Stimulated activated CD4-positive, alpha-beta T cell treated with anti-CD3 and anti-CD28 coated beads, Interleukin-2, amount 100 ng/mL, for 4 hours (primary cell): ENCODE measurements at regions not wholly inside any gene's neighbourhood (a gene's known extent, or its start where the extent isn't known, plus 50 kb on each side); places are given as distances from the start of the nearest gene placed in this dataset.
"Not testable (repeated sequence)": the region's sequence is repeated elsewhere in the genome, so short reads cannot be mapped to it uniquely, and the experiment has no call there.

Experiments used
- DNase-seq: peaks from one replicate; pipeline ENCODE4 v3.0.0-alpha.2; 2020; ENCODE audit warnings: low read depth

DNA sequence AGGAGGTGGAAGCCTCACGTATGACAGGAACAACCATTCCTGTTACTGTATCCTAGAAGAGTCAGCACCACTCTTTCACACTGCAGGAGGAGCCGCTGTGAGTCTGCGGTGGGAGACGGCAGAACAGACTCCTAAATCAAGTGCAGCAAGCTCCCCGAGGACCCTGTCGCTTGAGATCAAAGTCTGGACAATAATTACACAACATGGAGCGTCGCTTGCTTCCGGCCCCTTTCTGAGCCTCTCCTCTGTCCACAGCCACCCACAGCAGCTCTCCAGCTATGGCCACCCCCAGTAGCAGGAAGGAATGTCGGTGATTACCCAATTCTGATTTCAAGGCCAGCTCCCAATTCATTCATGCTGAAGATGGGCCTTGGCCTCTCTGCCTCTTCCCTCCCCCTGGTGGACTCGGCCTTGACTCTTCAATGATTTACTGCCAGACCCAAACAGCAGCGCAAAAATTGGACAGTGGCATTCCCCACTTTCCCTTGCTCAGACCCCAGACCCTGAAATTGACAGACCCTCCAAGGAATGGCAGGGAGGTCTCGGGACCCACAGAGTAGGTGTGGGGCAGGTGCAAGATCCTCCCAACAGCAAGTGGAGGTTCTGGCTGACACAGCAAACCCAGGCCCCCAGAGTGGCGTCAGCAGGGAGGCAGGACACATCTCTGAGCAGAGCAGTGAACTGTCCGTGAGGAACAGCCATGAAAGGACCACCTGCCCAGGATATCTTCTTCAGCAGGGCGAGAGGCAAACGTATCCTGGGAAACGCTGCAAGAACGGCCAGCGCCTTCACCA, 272.7 kb upstream of the DIO3 start:
- no peak for DNase-seq

GRCh38 chr14:101289230-101289690, 272.0 kb upstream of the DIO3 start:
- DNase-seq, result no peak

DNA sequence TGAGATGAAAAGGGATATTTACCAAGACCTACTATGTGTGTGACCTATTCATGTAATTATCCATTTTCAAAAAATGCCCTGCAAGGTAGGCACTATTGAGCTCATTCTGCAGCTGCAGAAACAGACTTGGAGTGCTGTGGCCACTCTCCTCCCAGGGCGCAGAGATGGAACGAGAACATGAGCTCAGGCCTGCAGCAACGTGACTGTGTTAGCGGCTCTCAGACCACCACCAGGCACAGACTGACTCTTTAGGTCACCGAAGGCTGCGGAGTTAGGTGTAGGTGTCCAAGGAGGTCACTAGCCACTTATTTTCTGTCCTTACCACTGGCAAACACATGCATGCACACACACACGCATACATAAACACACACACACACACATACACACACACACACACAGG, 271.4 kb upstream of the DIO3 start:
- DNase-seq, result no peak

GRCh38 chr14:101290611-101291010, 270.7 kb upstream of the DIO3 start:
- no peak for DNase-seq

GRCh38 chr14:101291390-101291789, 269.9 kb upstream of the DIO3 start:
- DNase-seq, result no peak

GRCh38 chr14:101292448-101292847, 268.8 kb upstream of the DIO3 start:
- no peak for DNase-seq

DNA sequence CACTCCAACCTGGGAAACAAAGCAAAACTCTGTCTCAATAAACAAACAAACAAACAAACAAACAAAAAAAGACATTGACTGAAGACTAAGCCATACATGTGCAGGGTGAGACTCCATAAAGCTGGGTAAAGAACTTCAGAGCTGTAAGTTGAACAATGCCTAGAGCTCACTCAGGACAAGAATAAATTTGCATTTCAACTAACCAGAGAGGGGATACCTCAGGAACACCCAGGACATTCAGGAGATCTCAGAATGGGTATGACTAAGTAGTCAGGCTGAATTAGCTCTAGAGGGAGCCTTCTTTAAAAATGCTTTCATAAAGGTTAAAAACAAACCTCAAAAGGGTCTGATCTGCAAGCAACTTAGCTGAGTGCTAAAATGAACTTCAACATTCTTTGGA, 267.7 kb upstream of the DIO3 start:
- DNase-seq, result no peak

DNA sequence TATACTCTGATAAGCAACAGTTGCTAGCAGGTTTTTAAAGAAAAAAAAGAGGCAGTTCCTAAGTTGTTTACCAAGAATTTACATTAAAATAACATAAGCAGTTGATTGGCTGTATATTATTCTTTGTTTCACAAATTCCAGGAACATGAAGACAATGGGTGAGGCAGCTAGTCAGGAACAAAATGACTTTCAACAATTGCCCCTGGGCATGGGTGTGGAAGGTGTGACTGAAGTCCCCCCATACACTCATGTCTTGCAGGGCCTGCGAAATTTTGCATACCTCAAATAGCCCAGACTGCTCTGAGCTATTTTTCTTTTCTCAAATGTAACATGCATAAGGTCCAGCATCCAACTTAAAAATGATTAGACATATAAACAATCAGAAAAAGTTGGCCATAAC, 267.2 kb upstream of the DIO3 start:
- DNase-seq, result no peak

GRCh38 chr14:101299781-101300180, 261.5 kb upstream of the DIO3 start:
- DNase-seq, result not testable (repeated sequence)

DNA sequence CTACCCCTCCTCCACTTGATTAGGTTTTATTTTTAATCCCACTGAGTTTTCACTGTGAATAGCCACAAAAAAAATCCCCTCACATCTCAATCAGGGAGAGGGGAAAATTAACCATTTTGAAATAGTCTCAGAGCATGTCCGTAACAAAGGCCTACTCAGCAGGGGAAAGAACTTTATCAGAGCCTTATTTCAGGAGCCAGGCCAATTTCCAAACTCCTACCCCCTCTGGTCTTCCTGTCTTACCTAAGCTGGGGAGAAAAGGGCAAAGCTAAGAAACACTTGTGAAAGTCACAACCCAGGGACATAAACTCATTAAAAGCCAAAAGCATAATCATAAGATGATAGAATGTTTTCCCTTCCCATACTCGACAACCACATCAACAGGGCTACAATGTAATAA, 260.3 kb upstream of the DIO3 start:
- no peak for DNase-seq

- DNase-seq, result not testable (repeated sequence)
Observed at GRCh38 chr14:101307162-101307561, 254.1 kb upstream of the DIO3 start.

- not testable (repeated sequence) for DNase-seq
Observed at GRCh38 chr14:101311186-101311585, 250.1 kb upstream of the DIO3 start.

DNA sequence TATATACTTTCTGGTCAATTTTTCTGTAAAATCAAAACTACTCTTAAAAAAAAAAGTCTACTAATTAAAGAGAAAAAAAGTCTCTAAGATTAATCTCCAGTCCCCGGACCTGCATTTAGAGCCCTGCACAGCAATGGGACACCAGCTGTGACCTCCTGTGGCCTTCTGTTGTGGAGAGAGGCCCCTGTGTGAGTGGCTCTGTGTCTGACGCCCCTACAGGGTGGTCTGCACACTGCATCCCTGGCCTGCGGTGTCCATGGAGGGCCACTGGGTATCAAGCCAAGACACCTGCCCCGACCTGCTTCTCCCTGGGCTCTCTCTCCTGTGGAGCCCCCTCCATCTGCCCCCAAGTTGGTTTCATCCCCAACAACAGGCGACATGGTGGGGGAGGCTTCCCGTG, 248.0 kb upstream of the DIO3 start:
- no peak for DNase-seq

GRCh38 chr14:101315802-101316296, 245.4 kb upstream of the DIO3 start:
- no peak for DNase-seq

DNA sequence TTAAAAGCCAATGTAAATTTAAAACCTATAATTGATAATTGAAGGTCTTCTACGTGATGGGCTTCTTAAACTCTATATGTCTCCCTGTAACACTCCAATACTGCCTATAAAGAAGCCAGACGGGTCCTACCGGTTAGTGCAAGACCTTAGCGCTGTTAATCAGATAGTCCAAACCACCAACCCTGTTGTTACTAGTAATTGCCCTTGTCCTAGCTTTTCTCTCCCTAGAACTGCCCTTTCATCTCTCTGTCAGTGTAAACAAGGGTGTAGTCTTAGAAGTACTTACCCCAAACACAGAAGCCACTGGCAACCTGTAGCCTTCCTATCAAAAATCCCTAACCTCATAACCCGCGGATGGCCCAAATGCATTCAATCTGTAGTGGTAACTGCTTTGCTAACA, 243.0 kb upstream of the DIO3 start:
- DNase-seq, result no peak

DNA sequence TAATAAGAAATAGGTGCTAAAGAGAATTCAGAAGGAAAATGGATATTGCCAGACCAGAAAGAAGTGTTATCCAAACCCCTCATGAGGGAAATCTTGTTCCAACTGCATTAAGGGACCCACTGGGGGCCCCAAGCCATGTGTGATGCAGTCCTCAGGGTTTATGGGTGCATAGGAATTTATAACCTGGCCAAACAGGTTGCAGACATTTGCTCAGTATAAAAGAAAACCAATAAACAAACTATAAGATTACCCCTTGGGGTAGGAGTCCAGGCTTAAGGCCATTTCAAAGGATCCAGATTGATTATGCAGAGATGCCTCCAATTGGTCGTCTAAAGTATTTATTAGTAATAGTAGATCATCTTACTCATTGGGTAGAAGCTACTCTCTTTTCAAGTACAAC, 240.9 kb upstream of the DIO3 start:
- DNase-seq, result no peak

- no peak for DNase-seq
Observed at GRCh38 chr14:101322223-101322622, 239.1 kb upstream of the DIO3 start.

- DNase-seq, result no peak
Observed at GRCh38 chr14:101323111-101323510, 238.2 kb upstream of the DIO3 start.

- not testable (repeated sequence) for DNase-seq
Observed at GRCh38 chr14:101323614-101324235, 237.6 kb upstream of the DIO3 start.

GRCh38 chr14:101325319-101325718, 236.0 kb upstream of the DIO3 start:
- DNase-seq, result no peak

DNA sequence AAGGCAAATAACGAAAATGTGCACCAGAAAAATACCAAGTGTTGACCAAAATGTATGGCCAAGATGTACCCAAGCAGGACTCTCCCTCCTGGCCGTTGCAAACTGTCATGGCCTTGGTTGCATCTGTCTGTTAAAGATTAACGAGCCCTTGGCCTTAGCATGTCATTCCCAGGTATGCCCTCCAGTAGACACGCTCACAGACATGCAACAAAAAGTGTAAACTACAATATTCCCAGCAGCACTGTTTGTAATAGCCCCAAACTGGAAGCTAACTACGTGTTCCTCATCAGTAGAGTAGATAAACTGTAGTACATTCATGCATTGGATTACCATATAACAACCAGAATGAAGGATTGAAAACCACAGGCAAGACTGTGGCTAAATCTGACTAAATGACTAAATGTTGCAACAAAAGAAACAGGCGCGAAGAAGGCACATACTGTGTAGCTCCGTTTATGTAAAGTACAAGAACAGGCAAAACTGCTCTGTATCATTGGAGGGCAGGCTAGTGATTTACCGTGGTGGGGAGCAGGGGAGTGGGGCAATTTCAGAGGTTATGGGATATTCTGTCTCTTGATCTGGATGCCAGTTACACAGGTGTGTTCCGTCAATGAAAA, 232.8 kb upstream of the DIO3 start:
- DNase-seq, result no peak

- DNase-seq, result no peak
Observed at GRCh38 chr14:101330416-101331140, 230.7 kb upstream of the DIO3 start.
